Uterus (tissue), 2 donors: ENCODE measurements at regions not wholly inside any gene's neighbourhood (a gene's known extent, or its start where the extent isn't known, plus 50 kb on each side); places are given as distances from the start of the nearest gene placed in this dataset.

Experiments used
- CTCF ChIP-seq, 4 experiments: fragments of 200-600 bp in 2 of 4; fragments of 450-650 bp in 2 of 4; sonication (generic) in 2 of 4; IDR thresholded peaks; one replicate each; pipeline ENCODE4 v1.5.1; 2016 to 2019; ENCODE audit warnings: antibody characterized with exemption in 4 of 4, mild to moderate bottlenecking in 2 of 4, moderate library complexity in 1 of 4
- POLR2A ChIP-seq, 2 donors: fragments of 450-650 bp; IDR thresholded peaks; one replicate each; pipeline ENCODE4 v1.6.1; 2016; ENCODE audit warnings: antibody characterized with exemption in 2 of 2, mild to moderate bottlenecking in 1 of 2, moderate library complexity in 1 of 2

DNA sequence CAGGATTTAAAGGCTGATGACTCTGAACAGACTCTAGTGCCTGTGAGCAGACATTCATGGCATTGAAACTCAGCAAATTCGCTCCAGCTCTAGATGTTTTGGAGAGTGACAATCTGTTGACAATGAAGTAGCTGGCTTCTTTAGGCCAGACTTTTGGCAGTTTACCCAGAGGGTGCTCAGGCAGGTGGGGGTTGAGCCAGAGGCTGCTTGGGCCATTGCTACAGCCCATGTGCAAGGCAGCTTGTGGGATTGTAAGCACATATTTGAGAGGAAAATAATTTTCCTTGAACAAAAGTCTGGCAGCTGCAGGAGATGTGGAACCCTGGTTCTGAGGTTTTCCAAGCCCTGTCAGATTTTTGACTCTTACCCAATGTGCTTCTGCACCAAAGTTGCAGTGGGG is 311.6 kb downstream of the CDC5L start:
- TF ChIP-seq CTCF (IDR thresholded peaks at IDR 0.05) (no peak), POLR2A (IDR thresholded peaks at IDR 0.05) (no peak)
